HUES48 (cell line): ENCODE measurements at regions not wholly inside any gene's neighbourhood (a gene's known extent, or its start where the extent isn't known, plus 50 kb on each side); places are given as distances from the start of the nearest gene placed in this dataset.
A peak's percentile ranks its signal among the peaks of the same experiment; 100 is the strongest.
"Not testable (repeated sequence)": the region's sequence is repeated elsewhere in the genome, so short reads cannot be mapped to it uniquely, and the experiment has no call there.

ENCODE experiments used
- H3K27ac ChIP-seq: one replicate; pipeline ENCODE4 v1.7.0; 2013; ENCODE audit warnings: low read depth, low read length, inconsistent platforms
- H3K27me3 ChIP-seq: 2 replicates; pipeline ENCODE4 v1.6.1; 2013; ENCODE audit warnings: mild to moderate bottlenecking, low read length; ENCODE audit not compliant: control insufficient read depth, insufficient read depth
- H3K36me3 ChIP-seq: 2 replicates; pipeline ENCODE4 v1.6.1; 2013; ENCODE audit warnings: low read length; ENCODE audit not compliant: control insufficient read depth, insufficient read depth
- H3K4me1 ChIP-seq: 2 replicates; pipeline ENCODE4 v1.6.1; 2013; ENCODE audit warnings: mild to moderate bottlenecking, low read length; ENCODE audit not compliant: control insufficient read depth, insufficient read depth
- H3K4me3 ChIP-seq: 2 replicates; pipeline ENCODE4 v1.5.1; 2013; ENCODE audit warnings: mild to moderate bottlenecking, low read depth, low read length
- H3K9ac ChIP-seq: 2 replicates; pipeline ENCODE4 v1.6.1; 2013; ENCODE audit warnings: mild to moderate bottlenecking, low read depth, low read length, moderate library complexity
- H3K9me3 ChIP-seq: 2 replicates; pipeline ENCODE4 v1.6.1; 2013; ENCODE audit warnings: low read length; ENCODE audit not compliant: control insufficient read depth, insufficient read depth

DNA sequence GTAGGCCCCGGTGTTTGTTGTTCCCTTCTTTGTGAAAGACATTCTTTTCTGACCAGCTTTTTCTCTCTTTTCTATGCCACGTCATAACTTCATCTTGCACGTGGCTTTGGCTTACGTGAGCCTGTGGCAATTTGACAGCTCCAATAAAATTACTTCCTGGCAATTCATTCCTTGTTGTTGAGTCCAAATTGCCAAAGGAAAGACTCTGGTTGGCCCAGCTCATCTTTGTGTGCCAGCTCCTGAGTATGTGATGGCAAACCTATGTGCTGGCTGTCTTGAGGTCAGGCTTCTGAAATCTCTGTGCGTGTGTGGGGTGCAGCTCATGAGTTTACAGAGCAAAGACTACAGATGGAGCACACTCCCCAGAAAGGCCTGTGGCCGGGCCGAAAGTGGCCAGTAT is 272.5 kb upstream of the SGK1 start:
- no peak overlapping the region for H3K4me3 ChIP-seq
- no peak overlapping the region for H3K9ac ChIP-seq
- H3K27me3 ChIP-seq, result no peaks in the 10 kb centered on the region
- no peaks in the 10 kb centered on the region for H3K36me3 ChIP-seq
- peaks cover 3% of the 10 kb centered on the region for H3K4me1 ChIP-seq
- no peak overlapping the region for H3K27ac ChIP-seq
- H3K9me3 ChIP-seq, result no peaks in the 10 kb centered on the region

DNA sequence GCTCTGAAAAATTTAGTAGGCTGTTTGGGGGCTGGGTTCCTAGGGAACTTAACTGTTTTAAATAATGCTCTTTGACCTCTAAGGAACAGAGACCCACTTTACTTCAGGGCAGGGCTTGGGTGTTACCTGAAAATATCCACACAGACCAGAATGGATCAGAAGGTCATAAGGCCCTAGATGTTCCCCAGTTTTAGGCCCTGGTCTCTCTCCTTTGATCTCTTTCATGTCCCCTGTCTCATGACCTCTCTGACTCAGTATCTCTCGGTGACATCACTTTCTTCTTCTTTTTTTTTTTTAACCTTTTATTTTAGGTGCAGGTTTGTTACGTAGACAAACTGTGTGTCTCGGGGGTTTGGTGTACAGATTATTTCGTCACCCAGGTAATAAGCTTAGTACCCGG is 272.1 kb upstream of the SGK1 start:
- Histone ChIP-seq H3K27ac (peak overlapping the region; percentile 44), H3K9me3 (no peaks in the 10 kb centered on the region), H3K4me3 (no peak overlapping the region), H3K9ac (no peak overlapping the region), H3K27me3 (no peaks in the 10 kb centered on the region), H3K36me3 (no peaks in the 10 kb centered on the region), H3K4me1 (peaks cover 7% of the 10 kb centered on the region)

DNA sequence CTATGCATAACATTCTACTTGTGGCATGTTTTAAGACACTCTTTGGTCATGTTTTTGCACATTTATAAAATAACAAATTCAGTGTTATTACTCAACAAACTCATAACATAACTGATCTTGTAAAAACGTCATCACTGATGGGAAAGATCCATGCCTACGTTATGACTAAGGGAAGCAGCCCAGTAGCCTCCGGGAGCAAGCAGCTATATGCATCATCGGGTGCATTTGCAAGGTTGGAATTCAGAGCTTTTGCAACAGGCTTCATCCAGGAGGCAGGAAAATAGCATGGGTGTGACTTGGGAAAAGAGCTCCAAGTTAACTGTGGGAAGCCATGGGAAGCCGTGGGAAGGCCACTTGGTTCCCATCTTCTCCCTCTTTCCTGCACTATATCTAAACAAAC is 271.6 kb upstream of the SGK1 start:
- Histone ChIP-seq H3K36me3 (no peaks in the 10 kb centered on the region), H3K27me3 (no peaks in the 10 kb centered on the region), H3K4me3 (no peak overlapping the region), H3K9me3 (no peaks in the 10 kb centered on the region), H3K4me1 (peaks cover 12% of the 10 kb centered on the region), H3K9ac (no peak overlapping the region), H3K27ac (peak overlapping the region; percentile 44)

DNA sequence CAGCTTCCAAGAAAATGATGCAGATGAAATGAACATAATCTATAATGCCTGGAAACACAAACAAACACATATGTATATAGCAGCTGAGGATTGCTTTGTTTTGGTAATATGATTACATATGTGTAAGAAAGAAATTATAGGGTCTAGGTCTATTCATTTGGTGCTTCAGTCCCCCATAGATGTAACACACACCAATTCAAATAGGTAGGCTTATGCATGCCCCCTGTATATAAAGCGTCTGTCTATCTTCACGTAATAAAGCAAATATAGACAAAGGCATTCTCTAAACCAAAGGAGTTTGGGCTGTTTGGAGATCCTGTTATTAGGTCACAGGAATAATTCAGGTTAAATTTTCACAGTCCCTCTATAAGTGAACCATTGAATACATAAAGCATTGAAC is 270.4 kb upstream of the SGK1 start:
- Histone ChIP-seq H3K4me1 (peaks cover 12% of the 10 kb centered on the region), H3K36me3 (no peaks in the 10 kb centered on the region), H3K27ac (no peak overlapping the region), H3K27me3 (no peaks in the 10 kb centered on the region), H3K9ac (no peak overlapping the region), H3K9me3 (no peaks in the 10 kb centered on the region), H3K4me3 (no peak overlapping the region)

DNA sequence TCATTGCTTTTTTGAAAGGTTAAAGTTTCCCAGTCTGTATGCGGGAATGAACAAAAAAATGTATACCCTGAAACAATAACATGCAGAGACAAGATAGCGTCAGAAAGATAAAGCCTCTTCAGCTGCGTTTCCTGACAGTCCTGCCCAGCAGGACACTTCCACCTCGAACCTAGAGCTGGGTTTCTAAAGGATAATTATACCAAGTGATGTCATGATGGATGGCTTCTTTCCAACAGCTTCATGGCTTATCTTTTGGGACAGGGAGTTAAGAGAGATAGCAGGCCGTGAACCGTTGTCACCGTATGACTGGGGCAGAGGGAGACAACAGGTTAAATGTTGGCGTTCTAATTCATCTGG is 267.6 kb upstream of the SGK1 start:
- Histone ChIP-seq H3K9me3 (no peaks in the 10 kb centered on the region), H3K4me3 (no peak overlapping the region), H3K36me3 (no peaks in the 10 kb centered on the region), H3K27me3 (no peaks in the 10 kb centered on the region), H3K4me1 (peaks cover 12% of the 10 kb centered on the region), H3K9ac (no peak overlapping the region), H3K27ac (no peak overlapping the region)

DNA sequence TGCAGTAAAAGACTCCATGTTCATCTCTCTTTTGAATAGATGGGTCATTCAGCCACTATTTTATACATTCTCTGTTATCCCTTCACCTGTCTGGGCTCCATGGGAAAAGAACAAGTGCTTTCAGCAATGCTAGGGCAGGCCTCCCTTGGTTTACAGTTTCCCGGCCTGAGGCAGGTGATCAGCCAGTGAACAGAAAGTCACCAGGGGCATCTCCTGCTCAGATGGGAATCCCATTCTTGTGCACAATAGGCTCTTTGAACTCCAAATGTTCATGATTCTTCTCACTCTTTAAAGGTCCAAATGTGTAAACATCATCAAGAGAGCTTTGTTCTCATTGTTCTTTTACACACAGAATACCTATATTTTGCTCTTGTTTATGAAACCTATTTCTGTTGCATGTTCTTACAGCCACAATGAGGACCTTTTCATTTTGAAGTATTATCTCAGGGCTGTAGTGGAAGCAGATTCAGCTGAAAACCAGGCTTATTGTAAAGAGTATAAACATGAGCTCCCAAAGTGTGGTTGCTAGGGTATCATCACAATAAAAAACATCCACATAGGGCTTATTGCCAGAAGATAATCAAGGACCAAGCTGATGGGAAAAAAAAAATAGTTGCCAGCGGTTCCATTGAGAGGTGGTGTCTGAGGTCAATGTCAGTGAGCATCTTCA is 267.1 kb upstream of the SGK1 start:
- peaks cover 12% of the 10 kb centered on the region for H3K4me1 ChIP-seq
- no peaks in the 10 kb centered on the region for H3K36me3 ChIP-seq
- no peaks in the 10 kb centered on the region for H3K27me3 ChIP-seq
- no peak overlapping the region for H3K4me3 ChIP-seq
- H3K9me3 ChIP-seq, result no peaks in the 10 kb centered on the region
- no peak overlapping the region for H3K9ac ChIP-seq
- no peak overlapping the region for H3K27ac ChIP-seq

DNA sequence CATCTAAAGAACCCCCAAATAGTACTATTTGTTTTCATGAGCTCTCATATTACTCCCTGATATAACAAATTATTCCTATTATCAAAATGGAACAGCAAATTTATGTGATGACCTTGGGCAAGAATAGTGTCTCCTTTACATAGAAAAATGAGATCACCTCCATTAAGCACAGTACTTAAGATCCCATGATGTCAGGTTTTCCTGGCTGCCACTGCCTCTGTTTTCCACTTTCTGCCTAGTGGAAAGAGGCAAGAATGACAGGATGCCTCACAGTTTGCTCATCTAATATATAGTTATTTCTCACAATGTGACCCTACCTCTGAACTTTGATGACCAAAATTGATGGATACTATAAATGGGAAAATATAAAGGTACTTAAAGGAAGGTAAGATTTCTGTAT is 260.1 kb upstream of the SGK1 start:
- no peak overlapping the region for H3K27ac ChIP-seq
- no peaks in the 10 kb centered on the region for H3K27me3 ChIP-seq
- H3K9me3 ChIP-seq, result no peaks in the 10 kb centered on the region
- no peaks in the 10 kb centered on the region for H3K36me3 ChIP-seq
- H3K9ac ChIP-seq, result no peak overlapping the region
- H3K4me1 ChIP-seq, result no peaks in the 10 kb centered on the region
- no peak overlapping the region for H3K4me3 ChIP-seq

DNA sequence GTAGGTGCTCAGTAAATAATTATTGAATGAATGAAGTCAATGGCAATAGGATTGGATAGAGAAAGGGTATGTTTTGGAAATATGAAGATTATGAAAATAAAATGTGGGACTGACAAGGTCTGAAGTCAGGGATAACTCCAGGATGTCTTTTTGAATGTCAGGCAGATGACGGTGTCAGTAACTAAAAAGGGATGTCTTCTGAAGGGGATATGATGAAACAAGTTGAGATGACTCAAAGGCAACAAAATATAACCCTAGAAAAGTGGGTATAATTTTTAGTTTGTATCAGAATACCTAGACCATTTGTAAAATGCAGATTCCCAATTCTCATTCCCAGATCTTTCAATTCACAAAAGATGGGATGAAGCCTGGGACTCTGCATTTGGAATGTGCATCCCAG is 257.3 kb upstream of the SGK1 start:
- no peaks in the 10 kb centered on the region for H3K27me3 ChIP-seq
- no peaks in the 10 kb centered on the region for H3K36me3 ChIP-seq
- H3K4me3 ChIP-seq, result no peak overlapping the region
- H3K9ac ChIP-seq, result no peak overlapping the region
- H3K9me3 ChIP-seq, result no peaks in the 10 kb centered on the region
- no peak overlapping the region for H3K27ac ChIP-seq
- no peaks in the 10 kb centered on the region for H3K4me1 ChIP-seq

DNA sequence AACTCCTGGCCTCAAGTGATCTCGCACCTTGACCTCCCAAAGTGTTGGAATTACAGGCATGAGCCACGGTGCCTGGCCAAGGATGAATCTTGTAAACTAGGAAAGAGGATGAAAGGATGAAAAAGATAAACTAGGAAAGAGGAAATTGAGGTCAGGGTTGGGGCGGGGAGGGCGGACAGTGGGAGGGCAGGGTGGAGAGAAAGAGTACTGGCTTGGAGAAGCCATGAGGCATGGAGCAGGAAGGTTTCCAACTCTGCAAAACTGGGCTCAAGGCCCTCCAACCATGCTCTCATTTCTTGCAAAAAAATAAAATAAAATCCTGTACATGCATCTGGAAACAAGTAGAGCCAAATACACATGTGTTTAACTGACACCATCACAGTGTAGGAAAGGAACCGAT is 256.6 kb upstream of the SGK1 start:
- no peaks in the 10 kb centered on the region for H3K36me3 ChIP-seq
- H3K27ac ChIP-seq, result no peak overlapping the region
- H3K4me3 ChIP-seq, result no peak overlapping the region
- H3K4me1 ChIP-seq, result no peaks in the 10 kb centered on the region
- no peaks in the 10 kb centered on the region for H3K27me3 ChIP-seq
- H3K9ac ChIP-seq, result no peak overlapping the region
- no peaks in the 10 kb centered on the region for H3K9me3 ChIP-seq

DNA sequence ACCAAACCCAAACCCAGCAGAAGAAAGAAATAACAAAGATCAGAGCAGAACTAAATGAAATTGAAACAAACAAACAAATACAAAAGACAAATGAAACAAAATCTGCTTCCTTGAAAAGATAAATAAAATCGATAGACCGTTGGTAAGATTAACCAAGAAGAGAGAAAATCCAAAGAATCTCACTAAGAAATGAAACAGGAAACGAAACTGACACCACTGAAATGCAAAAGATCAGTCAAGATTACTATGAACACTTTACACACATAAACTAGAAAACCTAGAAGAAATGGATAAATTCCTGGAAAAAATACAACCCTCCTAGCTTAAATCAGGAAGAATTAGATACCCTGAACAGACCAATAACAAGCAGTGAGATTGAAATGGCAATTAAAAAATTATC is 252.1 kb upstream of the SGK1 start:
- not testable (repeated sequence) for H3K4me1 ChIP-seq, H3K27ac ChIP-seq, H3K36me3 ChIP-seq, H3K9ac ChIP-seq, H3K4me3 ChIP-seq, H3K27me3 ChIP-seq, H3K9me3 ChIP-seq

DNA sequence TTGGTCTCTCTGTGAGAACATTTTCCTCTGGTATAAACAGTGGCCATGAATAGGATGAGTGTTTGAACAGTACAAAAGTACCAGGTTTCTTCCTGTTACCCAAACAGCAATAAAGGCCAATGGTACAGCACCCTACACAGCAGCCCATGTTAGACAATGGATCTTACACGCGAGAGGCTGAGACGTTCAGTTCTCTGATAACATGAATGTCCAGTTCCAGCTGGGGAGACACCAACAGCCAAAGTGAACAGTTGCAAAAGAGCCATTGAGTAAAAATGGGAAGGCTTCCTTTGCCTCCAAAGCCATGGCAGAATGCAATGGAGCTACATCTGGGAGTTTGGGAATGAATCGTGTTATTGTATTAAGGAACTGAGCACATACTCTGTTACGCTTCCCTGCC is 246.8 kb upstream of the SGK1 start:
- Histone ChIP-seq H3K4me3 (no peak overlapping the region), H3K9me3 (no peaks in the 10 kb centered on the region), H3K9ac (no peak overlapping the region), H3K27ac (no peak overlapping the region), H3K4me1 (no peaks in the 10 kb centered on the region), H3K27me3 (no peaks in the 10 kb centered on the region), H3K36me3 (no peaks in the 10 kb centered on the region)

DNA sequence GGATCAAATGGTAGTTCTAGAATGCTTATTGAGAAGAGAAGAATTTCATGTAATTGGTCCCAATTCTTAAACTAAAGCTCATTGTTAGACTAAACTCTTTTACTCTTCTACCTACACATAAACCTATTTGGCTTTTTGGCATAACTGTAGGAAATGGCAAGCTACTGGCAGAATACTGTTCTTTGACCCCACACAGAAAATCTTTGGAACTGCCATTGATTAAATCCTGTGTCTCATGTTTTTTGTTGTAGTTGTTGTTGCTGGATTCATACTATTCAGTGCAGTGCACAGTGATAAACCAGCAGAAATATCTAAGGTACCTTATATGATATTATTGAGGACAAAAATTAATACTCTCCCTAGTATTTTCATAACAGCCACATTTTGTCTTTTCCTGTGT is 242.1 kb upstream of the SGK1 start:
- Histone ChIP-seq H3K4me3 (no peak overlapping the region), H3K9ac (no peak overlapping the region), H3K9me3 (no peaks in the 10 kb centered on the region), H3K27me3 (no peaks in the 10 kb centered on the region), H3K27ac (no peak overlapping the region), H3K36me3 (no peaks in the 10 kb centered on the region), H3K4me1 (no peaks in the 10 kb centered on the region)
